PC-9 (cell line): ENCODE measurements at regions not wholly inside any gene's neighbourhood (a gene's known extent, or its start where the extent isn't known, plus 50 kb on each side); places are given as distances from the start of the nearest gene placed in this dataset.

Experiments
- EZH2 ChIP-seq: fragments of 200-600 bp; sonication (generic); IDR thresholded peaks from 2 replicates; pipeline ENCODE4 v1.8.0; 2017; ENCODE audit warnings: antibody characterized with exemption, low read depth
- TF ChIP-seq, protein P1 (sequence below): fragments of 200-600 bp; sonication (generic); conservative IDR thresholded peaks from 2 replicates; pipeline ENCODE4 v1.6.1; 2017; ENCODE audit warnings: mixed run types, antibody characterized with exemption, mild to moderate bottlenecking, moderate library complexity

GRCh38 chr4:178240891-178241290, 798.7 kb upstream of the AGA start:
- TF ChIP-seq EZH2, result no peak
- TF ChIP-seq, protein P1, sequence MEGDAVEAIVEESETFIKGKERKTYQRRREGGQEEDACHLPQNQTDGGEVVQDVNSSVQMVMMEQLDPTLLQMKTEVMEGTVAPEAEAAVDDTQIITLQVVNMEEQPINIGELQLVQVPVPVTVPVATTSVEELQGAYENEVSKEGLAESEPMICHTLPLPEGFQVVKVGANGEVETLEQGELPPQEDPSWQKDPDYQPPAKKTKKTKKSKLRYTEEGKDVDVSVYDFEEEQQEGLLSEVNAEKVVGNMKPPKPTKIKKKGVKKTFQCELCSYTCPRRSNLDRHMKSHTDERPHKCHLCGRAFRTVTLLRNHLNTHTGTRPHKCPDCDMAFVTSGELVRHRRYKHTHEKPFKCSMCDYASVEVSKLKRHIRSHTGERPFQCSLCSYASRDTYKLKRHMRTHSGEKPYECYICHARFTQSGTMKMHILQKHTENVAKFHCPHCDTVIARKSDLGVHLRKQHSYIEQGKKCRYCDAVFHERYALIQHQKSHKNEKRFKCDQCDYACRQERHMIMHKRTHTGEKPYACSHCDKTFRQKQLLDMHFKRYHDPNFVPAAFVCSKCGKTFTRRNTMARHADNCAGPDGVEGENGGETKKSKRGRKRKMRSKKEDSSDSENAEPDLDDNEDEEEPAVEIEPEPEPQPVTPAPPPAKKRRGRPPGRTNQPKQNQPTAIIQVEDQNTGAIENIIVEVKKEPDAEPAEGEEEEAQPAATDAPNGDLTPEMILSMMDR, result no peak
